HEK293T (cell line): ENCODE measurements at regions not wholly inside any gene's neighbourhood (a gene's known extent, or its start where the extent isn't known, plus 50 kb on each side); places are given as distances from the start of the nearest gene placed in this dataset.

Experiments used
- ARNT ChIP-seq: fragments of 450-650 bp; IDR thresholded peaks from 2 replicates; pipeline ENCODE4 v1.6.1; 2017; ENCODE audit warnings: mild to moderate bottlenecking
- BHLHE40 ChIP-seq: fragments of 450-650 bp; IDR thresholded peaks from 2 replicates; pipeline ENCODE4 v1.6.1; 2016; ENCODE audit warnings: mild to moderate bottlenecking, moderate library complexity, borderline replicate concordance
- FOXA1 ChIP-seq: fragments of 450-650 bp; IDR thresholded peaks from 2 replicates; pipeline ENCODE4 v1.6.1; 2016; ENCODE audit warnings: mild to moderate bottlenecking
- PKNOX1 ChIP-seq: fragments of 450-650 bp; IDR thresholded peaks from 2 replicates; pipeline ENCODE4 v1.6.1; 2016
- SUZ12 ChIP-seq: fragments of 450-650 bp; IDR thresholded peaks from 2 replicates; pipeline ENCODE4 v1.6.1; 2016; ENCODE audit warnings: mild to moderate bottlenecking

DNA sequence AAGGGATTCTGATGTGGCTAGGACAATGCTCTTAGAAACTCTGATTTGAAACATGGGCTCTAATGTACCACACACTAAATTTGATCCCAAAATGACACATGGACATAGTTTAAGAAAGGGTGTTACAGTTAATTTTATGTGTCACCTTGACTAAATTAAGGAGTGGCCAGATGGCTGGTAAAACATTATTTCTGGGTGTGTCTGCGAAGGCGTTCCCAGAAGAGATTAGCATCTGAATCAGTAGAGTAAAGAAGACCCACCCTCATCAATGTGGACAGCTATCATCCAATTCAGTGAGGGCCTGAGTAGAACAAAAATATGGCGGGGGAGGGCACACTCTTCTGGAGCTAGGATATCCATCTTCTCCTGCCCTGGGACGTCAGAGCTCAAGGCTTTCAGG, 283.1 kb upstream of the CHAC2 start:
- TF ChIP-seq SUZ12 (no peak), PKNOX1 (no peak), BHLHE40 (no peak), FOXA1 (no peak), ARNT (no peak)
